Right cardiac atrium (tissue), 5 donors: ENCODE measurements at regions not wholly inside any gene's neighbourhood (a gene's known extent, or its start where the extent isn't known, plus 50 kb on each side); places are given as distances from the start of the nearest gene placed in this dataset.
A peak's percentile ranks its signal among the peaks of the same experiment; 100 is the strongest.

Experiments used
- ATAC-seq, 2 donors: fragments of 200-7000 bp; cut with Tn5 transposase; one replicate each; pipeline versions ENCODE4 v1.8.0 to v1.9.1; 2020; ENCODE audit warnings: moderate library complexity in 2 of 2, mild to moderate bottlenecking in 1 of 2
- DNase-seq, 3 donors: peaks; one replicate each; pipeline ENCODE4 v3.0.0-alpha.2; 2020
- H3K27ac ChIP-seq: one replicate; pipeline ENCODE4 v1.5.1; 2013; ENCODE audit warnings: mild to moderate bottlenecking, low read length, control low read depth, moderate library complexity
- H3K27me3 ChIP-seq: one replicate; pipeline ENCODE4 v1.6.1; 2013; ENCODE audit not compliant: control insufficient read depth, insufficient read depth
- H3K4me1 ChIP-seq: one replicate; pipeline ENCODE4 v1.6.1; 2013; ENCODE audit warnings: low read length; ENCODE audit not compliant: control insufficient read depth, insufficient read depth
- H3K4me3 ChIP-seq: one replicate; pipeline ENCODE4 v1.5.1; 2013; ENCODE audit warnings: low read length, control low read depth
- H3K9me3 ChIP-seq: one replicate; pipeline ENCODE4 v1.6.1; 2013; ENCODE audit warnings: low read length; ENCODE audit not compliant: control insufficient read depth
- WGBS: extraction: QIAGEN DNeasy Blood & Tissue Kit; methylation state at CpG from one replicate; pipeline ENCODE4 v1.1.7; 2013; 5-methylcytosine and 5-hydroxymethylcytosine counted together
- intact Hi-C, 4 donors: fragments of 100-400 bp; cut with DNase I; formaldehyde crosslinking; loops; one replicate each; pipeline versions ENCODE4 v1.11.0 to v1.14.0; 2022 to 2023
- donor health status: healthy with polysubstance abuse.
- donor health status: DM: no; HTN: yes; CAD: no.
- donor health status: DM: no; HTN: no; CAD: no.
- donor health status: DM: no; HTN: yes; CAD: no; lungs with severe emphysema.
- donor health status: DM: yes; HTN: yes; CAD: no.

DNA sequence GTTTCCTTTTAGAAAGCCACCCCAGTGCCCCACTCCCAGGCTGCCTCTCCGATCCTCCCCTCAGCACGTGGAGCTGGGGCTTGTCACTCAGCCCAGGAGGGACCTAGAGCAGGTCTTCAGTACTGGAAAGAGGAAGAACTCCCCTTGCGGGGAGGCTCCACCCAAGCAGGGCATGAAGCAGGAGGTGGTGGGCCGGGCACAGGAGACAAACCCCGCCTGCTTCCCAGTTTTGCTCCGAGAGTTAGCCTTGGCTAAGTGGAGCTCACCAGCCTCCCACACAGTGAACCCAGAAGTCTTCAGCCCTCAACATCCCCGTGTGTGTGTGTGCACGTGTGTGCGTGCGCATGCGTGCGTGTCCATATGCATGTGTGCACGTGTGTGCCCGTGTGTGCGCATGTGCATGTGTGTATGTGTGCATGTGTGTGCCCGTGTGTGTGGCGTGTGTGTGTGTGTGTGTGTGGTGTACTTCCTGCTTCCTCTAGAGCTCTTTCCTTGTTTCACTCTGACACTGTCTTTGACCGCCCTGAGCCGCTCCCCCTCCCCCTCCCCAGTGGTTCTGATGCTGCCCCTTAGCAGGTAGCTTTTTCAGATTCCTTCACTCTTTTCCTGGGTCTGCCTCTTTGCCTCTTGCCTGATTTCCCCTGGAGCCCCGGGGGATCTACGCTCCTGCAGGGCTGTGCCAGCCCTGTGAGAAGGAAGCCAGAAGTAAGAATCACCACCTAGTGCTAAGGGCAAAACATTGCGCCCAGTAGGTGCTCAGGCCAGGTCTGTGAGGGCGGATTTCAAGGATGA lies 239.8 kb downstream of the CDC5L start:
- intact Hi-C loops, result no loop called here
- WGBS, result 58% methylated on average over 23 of the region's 23 CpGs
- Histone ChIP-seq H3K4me3 (no peak overlapping the region), H3K4me1 (no peaks in the 10 kb centered on the region), H3K27me3 (no peaks in the 10 kb centered on the region), H3K9me3 (no peaks in the 10 kb centered on the region), H3K27ac (no peak overlapping the region)
- ATAC-seq (peak; percentile 43 to 51), DNase-seq (peak; percentile 28 to 79 (median 70))

DNA sequence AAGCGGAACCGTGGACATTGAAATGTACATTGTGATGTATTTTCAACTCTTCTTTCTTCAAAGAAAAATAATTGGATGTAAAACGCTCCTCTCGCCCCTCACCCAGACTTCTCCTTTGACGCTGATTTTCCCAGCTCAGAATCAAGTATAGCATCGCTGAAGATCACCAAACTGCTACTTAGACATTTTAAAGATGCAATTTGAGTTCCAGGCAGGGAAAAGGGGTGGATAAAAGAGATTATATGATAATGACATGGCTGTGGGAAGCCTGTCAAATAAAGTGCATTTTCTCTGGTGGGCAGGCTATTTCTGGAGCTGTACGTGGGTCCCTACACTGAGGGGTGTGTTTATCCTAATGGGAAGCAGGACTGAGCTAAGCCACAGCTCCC lies 240.4 kb downstream of the CDC5L start:
- no peak for ATAC-seq
- Histone ChIP-seq H3K4me3 (no peak overlapping the region), H3K27ac (no peak overlapping the region), H3K4me1 (no peaks in the 10 kb centered on the region), H3K27me3 (no peaks in the 10 kb centered on the region), H3K9me3 (no peaks in the 10 kb centered on the region)
- no peak for DNase-seq
- intact Hi-C loops, result no loop called here
- WGBS, result 76% methylated on average over 7 of the region's 7 CpGs

GRCh38 chr6:44628347-44628746 lies 240.8 kb downstream of the CDC5L start:
- Histone ChIP-seq H3K9me3 (no peaks in the 10 kb centered on the region), H3K27me3 (no peaks in the 10 kb centered on the region), H3K4me1 (no peaks in the 10 kb centered on the region), H3K4me3 (no peak overlapping the region), H3K27ac (no peak overlapping the region)
- intact Hi-C loops, result no loop called here
- DNase-seq, result no peak
- no peak for ATAC-seq
- 52% methylated on average over 3 of the region's 3 CpGs for WGBS

GRCh38 chr6:44629636-44630035 lies 242.1 kb downstream of the CDC5L start:
- Histone ChIP-seq H3K27ac (no peak overlapping the region), H3K4me1 (no peaks in the 10 kb centered on the region), H3K4me3 (no peak overlapping the region), H3K9me3 (no peaks in the 10 kb centered on the region), H3K27me3 (no peaks in the 10 kb centered on the region)
- intact Hi-C loops, result no loop called here
- 31% methylated on average over 7 of the region's 7 CpGs for WGBS
- DNase-seq, result no peak
- ATAC-seq, result peak; percentile 16 to 42

- 27% methylated on average over 10 of the region's 10 CpGs for WGBS
- DNase-seq (peak; percentile 43 to 74 (median 70)), ATAC-seq (peak in 1 of 2 donors; percentile 69)
- Histone ChIP-seq H3K27me3 (no peaks in the 10 kb centered on the region), H3K4me3 (no peak overlapping the region), H3K9me3 (no peaks in the 10 kb centered on the region), H3K4me1 (no peaks in the 10 kb centered on the region), H3K27ac (no peak overlapping the region)
- intact Hi-C loops, result no loop called here
Observed at GRCh38 chr6:44630125-44631028, 242.9 kb downstream of the CDC5L start.

DNA sequence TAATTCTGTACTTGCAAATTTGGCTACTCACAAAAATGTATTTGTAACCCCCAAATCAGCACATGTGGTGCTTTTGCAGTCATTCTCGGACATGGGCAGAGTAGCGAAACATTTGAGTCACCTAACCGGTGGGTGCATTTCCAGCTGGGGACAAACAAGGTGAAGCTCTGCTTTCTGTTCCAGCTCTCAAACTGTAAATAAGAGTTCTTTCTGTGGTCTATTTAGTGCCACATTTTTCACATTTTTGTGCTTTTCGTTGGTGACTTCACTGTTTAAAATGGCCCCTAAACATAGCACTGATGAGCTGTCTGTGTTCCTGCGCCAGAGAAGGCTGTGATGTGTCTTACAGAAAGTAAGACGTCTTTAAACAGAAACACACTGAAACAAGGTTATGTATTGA lies 244.5 kb downstream of the CDC5L start:
- ATAC-seq (no peak), DNase-seq (no peak)
- Histone ChIP-seq H3K9me3 (no peaks in the 10 kb centered on the region), H3K27ac (no peak overlapping the region), H3K4me3 (no peak overlapping the region), H3K4me1 (no peaks in the 10 kb centered on the region), H3K27me3 (no peaks in the 10 kb centered on the region)
- WGBS, result 82% methylated on average over 6 of the region's 6 CpGs
- intact Hi-C loops, result no loop called here

GRCh38 chr6:44634321-44634720 lies 246.8 kb downstream of the CDC5L start:
- Histone ChIP-seq H3K27me3 (no peaks in the 10 kb centered on the region), H3K9me3 (no peaks in the 10 kb centered on the region), H3K4me3 (no peak overlapping the region), H3K4me1 (no peaks in the 10 kb centered on the region), H3K27ac (no peak overlapping the region)
- ATAC-seq, result no peak
- no peak for DNase-seq
- intact Hi-C loops, result no loop called here
- 88% methylated on average over 8 of the region's 8 CpGs for WGBS

GRCh38 chr6:44635486-44635885 lies 248.0 kb downstream of the CDC5L start:
- intact Hi-C loops, result no loop called here
- no peak overlapping the region for H3K4me3 ChIP-seq
- ATAC-seq (no peak), DNase-seq (no peak)
- 80% methylated on average over 4 of the region's 4 CpGs for WGBS
- no peaks in the 10 kb centered on the region for H3K4me1 ChIP-seq
- H3K27ac ChIP-seq, result no peak overlapping the region
- H3K9me3 ChIP-seq, result no peaks in the 10 kb centered on the region
- no peaks in the 10 kb centered on the region for H3K27me3 ChIP-seq

DNA sequence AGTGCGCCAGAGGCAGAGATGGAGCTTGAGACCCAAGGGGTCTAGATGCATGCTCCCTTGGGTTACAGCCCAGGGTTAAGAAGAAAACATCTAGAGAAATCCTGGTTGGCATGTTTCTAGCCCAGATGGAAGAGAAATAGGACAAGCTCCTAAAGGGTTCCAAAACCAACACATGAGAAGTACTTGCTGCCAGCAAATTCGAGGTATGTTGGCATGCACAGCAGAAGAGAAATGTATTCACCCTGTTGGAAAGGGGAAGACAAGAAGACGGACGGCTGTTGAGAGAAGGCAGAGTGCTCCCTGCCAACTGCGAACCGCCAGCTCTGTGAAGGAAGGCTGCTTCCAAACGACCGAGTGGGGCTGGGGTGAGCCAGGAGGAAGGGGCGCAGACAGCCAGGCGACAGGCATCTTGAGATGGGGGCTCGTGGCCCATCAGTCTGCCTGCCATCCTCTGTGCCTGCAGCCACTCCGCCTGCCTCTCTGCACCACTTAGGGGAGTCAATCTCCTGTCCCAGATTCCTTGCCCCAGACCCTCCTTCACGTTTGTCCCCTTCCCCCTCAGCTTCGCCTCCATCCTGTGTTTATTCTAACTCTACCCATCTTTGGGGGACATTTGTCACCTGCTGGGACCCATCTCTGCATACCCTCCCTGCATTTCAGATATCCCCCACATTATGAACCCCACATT lies 249.2 kb downstream of the CDC5L start:
- no peak for DNase-seq
- 64% methylated on average over 14 of the region's 14 CpGs for whole genome bisulfite sequencing
- intact Hi-C loops, result no loop called here
- H3K4me1 ChIP-seq, result no peaks in the 10 kb centered on the region
- H3K4me3 ChIP-seq, result no peak overlapping the region
- H3K27ac ChIP-seq, result no peak overlapping the region
- no peaks in the 10 kb centered on the region for H3K27me3 ChIP-seq
- H3K9me3 ChIP-seq, result no peaks in the 10 kb centered on the region
- ATAC-seq, result no peak

- ATAC-seq (peak in 1 of 2 donors; percentile 28), DNase-seq (no peak)
- Histone ChIP-seq H3K4me3 (no peak overlapping the region), H3K27ac (no peak overlapping the region), H3K9me3 (no peaks in the 10 kb centered on the region), H3K4me1 (no peaks in the 10 kb centered on the region), H3K27me3 (no peaks in the 10 kb centered on the region)
- 71% methylated on average over 10 of the region's 10 CpGs for WGBS
- intact Hi-C loops, result loop anchor here in 2 of 4 donors (10.0 kb wide), 1 partner anchor 167 kb away; no protein-coding TSS in a partner anchor
Observed at GRCh38 chr6:44641344-44642031, 254.0 kb downstream of the CDC5L start.
